Transverse colon (tissue), 4 donors: ENCODE measurements at regions not wholly inside any gene's neighbourhood (a gene's known extent, or its start where the extent isn't known, plus 50 kb on each side); places are given as distances from the start of the nearest gene placed in this dataset.

Experiments
- DNase-seq: peaks from one replicate; pipeline ENCODE4 v3.0.0-alpha.2; 2019
- H3K27ac ChIP-seq, 4 donors: fragments of 200-600 bp; sonication (generic); 2 replicates each; pipeline ENCODE4 v1.5.1; 2016 to 2018; ENCODE audit warnings: inconsistent platforms in 4 of 4
- H3K27me3 ChIP-seq: fragments of 200-600 bp; sonication (generic); 2 replicates; pipeline ENCODE4 v1.5.1; 2017; ENCODE audit warnings: inconsistent platforms
- H3K36me3 ChIP-seq, 4 donors: fragments of 200-600 bp; sonication (generic); 2 replicates each; pipeline ENCODE4 v1.5.1; 2017 to 2019; ENCODE audit warnings: inconsistent platforms in 4 of 4
- H3K4me1 ChIP-seq, 4 donors: fragments of 200-600 bp; sonication (generic); 2 replicates each; pipeline ENCODE4 v1.5.1; 2017 to 2020; ENCODE audit warnings: inconsistent platforms in 4 of 4
- H3K4me3 ChIP-seq, 4 donors: fragments of 200-600 bp; sonication (generic); 1 replicate in 1 of 4; 2 replicates in 3 of 4; pipeline versions ENCODE4 v1.5.1 to v1.6.1; 2017 to 2019; ENCODE audit warnings: inconsistent platforms in 4 of 4
- H3K9me3 ChIP-seq, 2 donors: fragments of 200-600 bp; sonication (generic); 2 replicates each; pipeline ENCODE4 v1.5.1; 2017 to 2019; ENCODE audit warnings: inconsistent platforms in 2 of 2
- CTCF ChIP-seq, 5 experiments: fragments of 200-600 bp in 3 of 5; fragments of 450-650 bp in 2 of 5; sonication (generic) in 3 of 5; IDR thresholded peaks; 1 replicate in 2 of 5; 2 replicates in 3 of 5; pipeline ENCODE4 v1.5.1; 2016 to 2017; ENCODE audit warnings: antibody characterized with exemption in 5 of 5, inconsistent platforms in 3 of 5, mild to moderate bottlenecking in 2 of 5, moderate library complexity in 1 of 5
- EP300 ChIP-seq: sonication (generic); formaldehyde crosslinking; IDR thresholded peaks from one replicate; pipeline ENCODE4 v1.6.1; 2017; ENCODE audit warnings: antibody characterized with exemption, low read depth
- POLR2A ChIP-seq: fragments of 450-650 bp; IDR thresholded peaks from one replicate; pipeline ENCODE4 v1.6.1; 2016; ENCODE audit warnings: antibody characterized with exemption, mild to moderate bottlenecking, moderate library complexity
- POLR2AphosphoS5 ChIP-seq, 3 donors: sonication (generic); formaldehyde crosslinking; IDR thresholded peaks; one replicate each; pipeline ENCODE4 v1.6.1; 2016; ENCODE audit warnings: antibody characterized with exemption in 3 of 3
- WGBS, 2 donors: methylation state at CpG; one replicate each; pipeline ENCODE4 v1.1.5; 2018; ENCODE audit warnings: low coverage in 1 of 2; 5-methylcytosine and 5-hydroxymethylcytosine counted together
- in situ Hi-C, 4 donors: fragments of 200-750 bp; cut with MboI; loops; one replicate each; pipeline versions ENCODE4 v1.15.0 to v1.15.1; 2017; ENCODE audit warnings: low sequenced_read_pairs in 3 of 4, low pct_ligation_motif_present in 1 of 4, low pct_unique_long_range_greater_than_20kb in 1 of 4
- intact Hi-C: fragments of 100-400 bp; cut with DNase I; formaldehyde crosslinking; loops from one replicate; pipeline ENCODE4 v1.15.1; 2023; ENCODE audit warnings: low total_unique reads

GRCh38 chrX:68992821-68993397, 164.1 kb downstream of the EFNB1 start:
- 71% methylated on average over 7 of the region's 7 CpGs; no CpG with 5 or more reads in 1 of the 2 donors for WGBS, 2 donors
- Histone ChIP-seq H3K4me3 (no peak overlapping the region), H3K36me3 (no peaks in the 10 kb centered on the region), H3K27me3 (no peaks in the 10 kb centered on the region), H3K9me3 (no peaks in the 10 kb centered on the region), H3K27ac (no peak overlapping the region), H3K4me1 (peaks cover 8 to 35% (median 10%) of the 10 kb centered on the region in 4 donors)
- intact Hi-C loops = loop anchor here (2.0 kb wide), 1 partner anchor 14 kb away; no protein-coding TSS in a partner anchor
- TF ChIP-seq POLR2AphosphoS5 (IDR thresholded peaks at IDR 0.05) = no peak
- no peak for TF ChIP-seq EP300
- TF ChIP-seq POLR2A = no peak
- TF ChIP-seq CTCF (IDR thresholded peaks at IDR 0.05) = no peak
- DNase-seq = no peak
- in situ Hi-C loops = no loop called here

GRCh38 chrX:68991691-68992345, 163.0 kb downstream of the EFNB1 start:
- no peaks in the 10 kb centered on the region for H3K36me3 ChIP-seq
- H3K27ac ChIP-seq = no peak overlapping the region
- in situ Hi-C loops = no loop called here
- no peak overlapping the region for H3K4me3 ChIP-seq
- WGBS, 2 donors = 81% methylated on average over 3 of the region's 3 CpGs; no CpG with 5 or more reads in 1 of the 2 donors
- TF ChIP-seq EP300 (no peak), CTCF (IDR thresholded peaks at IDR 0.05) (no peak), POLR2AphosphoS5 (IDR thresholded peaks at IDR 0.05) (no peak), POLR2A (no peak)
- DNase-seq = no peak
- H3K27me3 ChIP-seq = no peaks in the 10 kb centered on the region
- intact Hi-C loops = loop anchor here (2.0 kb wide), 1 partner anchor 15 kb away; no protein-coding TSS in a partner anchor
- no peaks in the 10 kb centered on the region for H3K9me3 ChIP-seq
- H3K4me1 ChIP-seq = peaks cover 8 to 24% (median 10%) of the 10 kb centered on the region in 4 donors

- in situ Hi-C loops = no loop called here
- no peaks in the 10 kb centered on the region for H3K36me3 ChIP-seq
- DNase-seq = no peak
- no peaks in the 10 kb centered on the region for H3K27me3 ChIP-seq
- no peak overlapping the region for H3K4me3 ChIP-seq
- intact Hi-C loops = no loop called here
- no peaks in the 10 kb centered on the region for H3K9me3 ChIP-seq
- 75% methylated on average over 1 of the region's 1 CpG; no CpG with 5 or more reads in 1 of the 2 donors for WGBS, 2 donors
- no peak for TF ChIP-seq EP300
- TF ChIP-seq POLR2A = no peak
- no peak for TF ChIP-seq POLR2AphosphoS5 (IDR thresholded peaks at IDR 0.05)
- no peak for TF ChIP-seq CTCF (IDR thresholded peaks at IDR 0.05)
- no peak overlapping the region for H3K27ac ChIP-seq
- H3K4me1 ChIP-seq = peaks cover 8 to 16% (median 10%) of the 10 kb centered on the region in 4 donors
Observed at GRCh38 chrX:68990948-68991347, 162.1 kb downstream of the EFNB1 start.

- H3K27me3 ChIP-seq = no peaks in the 10 kb centered on the region
- no peaks in the 10 kb centered on the region for H3K36me3 ChIP-seq
- peaks cover under 1 to 7% (median 2%) of the 10 kb centered on the region in 4 donors for H3K4me1 ChIP-seq
- no peak overlapping the region for H3K4me3 ChIP-seq
- WGBS, 2 donors = 48% methylated on average over 17 of the region's 17 CpGs; no CpG with 5 or more reads in 1 of the 2 donors
- in situ Hi-C loops = no loop called here
- H3K9me3 ChIP-seq = no peaks in the 10 kb centered on the region
- TF ChIP-seq POLR2AphosphoS5 (IDR thresholded peaks at IDR 0.05) (no peak), CTCF (IDR thresholded peaks at IDR 0.05) (no peak), POLR2A (no peak), EP300 (no peak)
- H3K27ac ChIP-seq = peak overlapping the region; percentile 12 to 46 (median 29)
- DNase-seq = no peak
- intact Hi-C loops = no loop called here
Observed at GRCh38 chrX:68989865-68990606, 161.2 kb downstream of the EFNB1 start.
